NCI-H446 (cell line): ENCODE measurements at regions not wholly inside any gene's neighbourhood (a gene's known extent, or its start where the extent isn't known, plus 50 kb on each side); places are given as distances from the start of the nearest gene placed in this dataset.
A peak's percentile ranks its signal among the peaks of the same experiment; 100 is the strongest.

Experiments
- DNase-seq, 2 experiments: peaks; one replicate each; lab custom pipeline; 2025; lab: John Stamatoyannopoulos, UW

DNA sequence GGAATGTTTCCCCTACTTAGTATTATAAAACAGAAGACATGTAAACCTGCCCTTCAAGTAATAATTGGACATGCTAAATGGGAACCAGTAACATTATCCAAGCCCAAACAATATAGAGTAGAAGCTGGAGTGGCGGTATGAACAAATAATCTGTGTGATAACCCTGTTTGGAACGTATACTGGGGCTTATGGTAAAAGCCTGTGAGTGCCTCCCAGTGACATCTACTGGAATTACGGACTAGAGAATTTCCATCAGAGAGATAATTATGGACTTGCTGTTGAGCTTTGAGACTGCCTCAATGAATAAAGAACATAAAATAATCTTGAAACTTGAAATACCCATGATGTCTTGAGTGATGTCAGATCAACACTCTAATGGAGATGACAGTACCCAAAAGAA lies 406.3 kb upstream of the GRIA3 start:
- no peak for DNase-seq

DNA sequence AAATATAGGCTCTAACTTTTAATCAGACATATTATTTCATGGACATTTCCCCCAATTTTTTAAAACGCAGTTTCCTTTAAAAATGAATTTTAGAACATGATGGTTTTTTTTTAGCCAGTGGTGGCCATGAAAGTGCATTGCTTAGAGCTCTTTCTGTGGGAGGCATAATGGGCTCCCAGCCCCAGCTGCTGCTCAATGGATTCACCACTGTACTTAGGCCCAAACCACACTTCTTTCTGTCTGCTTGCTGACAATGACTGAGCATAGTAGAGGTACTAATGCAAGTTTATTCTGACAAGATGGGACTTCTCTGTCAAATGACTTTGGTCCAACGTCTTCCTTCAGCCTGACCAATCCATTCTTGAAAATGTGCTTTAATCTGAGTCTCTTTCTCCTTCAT lies 400.2 kb upstream of the GRIA3 start:
- DNase-seq = no peak

DNA sequence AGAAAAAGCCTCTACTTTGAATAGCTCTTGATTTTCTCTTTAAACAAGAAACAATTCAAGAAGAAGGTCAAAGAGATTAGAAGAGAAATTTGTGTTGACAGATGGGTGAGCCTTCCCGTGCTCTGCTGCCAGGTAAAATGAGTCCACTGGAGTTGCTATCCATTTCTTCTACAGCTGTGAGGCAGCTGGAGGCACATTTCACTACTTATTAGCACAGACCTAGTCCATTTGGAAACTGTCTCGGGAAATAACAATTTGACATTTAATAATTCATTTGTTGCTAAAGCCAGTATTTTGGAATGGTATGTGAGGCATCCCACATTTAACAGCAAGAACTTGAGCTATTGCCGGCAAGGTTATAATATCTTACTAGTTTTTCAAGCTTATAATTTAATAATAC lies 396.8 kb upstream of the GRIA3 start:
- no peak for DNase-seq

DNA sequence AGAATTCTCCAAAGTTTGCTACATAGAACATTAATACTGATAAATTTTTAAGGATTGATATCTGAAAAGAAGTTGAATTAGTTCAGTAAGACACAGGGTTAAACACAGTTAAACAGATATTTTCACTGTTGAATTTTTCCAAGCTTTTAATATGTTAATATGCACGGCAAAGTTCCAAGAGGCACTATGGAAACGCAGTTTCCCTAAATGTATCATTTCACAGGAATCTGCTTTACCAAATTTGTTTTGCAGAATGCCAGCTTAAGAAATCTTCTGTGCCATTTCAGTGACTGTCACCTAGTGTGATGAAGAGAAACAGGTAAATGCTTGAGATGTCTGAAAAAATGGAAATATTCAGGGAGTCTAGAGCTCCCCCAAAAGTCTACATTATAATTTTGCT lies 395.9 kb upstream of the GRIA3 start:
- no peak for DNase-seq

DNA sequence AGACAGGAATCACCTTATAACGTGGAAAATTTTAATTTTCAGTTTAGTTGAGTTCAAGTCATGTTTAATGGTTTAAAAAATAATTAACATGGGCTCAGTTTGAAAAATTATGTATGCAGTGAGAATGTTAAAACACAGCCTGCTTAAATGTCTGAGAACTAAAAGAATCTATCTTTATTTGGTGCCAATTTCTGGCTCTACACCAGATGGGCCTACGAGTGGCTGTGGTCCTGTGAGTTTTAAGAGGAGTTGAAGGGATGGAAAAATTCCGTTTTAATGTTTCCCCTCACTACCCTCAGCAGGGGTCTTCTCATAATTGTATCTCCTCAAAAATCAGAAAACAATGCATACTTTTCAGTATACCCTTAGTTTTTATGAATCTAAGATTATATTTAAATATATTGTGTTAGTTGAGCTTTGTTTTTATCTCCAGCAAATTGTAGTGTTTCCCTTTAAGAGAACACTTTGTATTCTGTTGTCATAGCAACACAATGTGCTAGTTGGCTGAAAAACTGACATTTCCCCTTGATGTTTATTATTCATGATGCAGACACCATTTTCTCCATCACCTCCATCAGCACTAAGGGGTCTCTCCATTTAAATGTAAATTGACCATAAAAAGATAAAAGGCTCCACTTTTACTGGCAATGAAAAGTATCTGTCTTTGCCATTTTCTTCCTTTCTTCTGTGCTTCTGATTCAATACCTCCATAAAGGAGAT lies 393.5 kb upstream of the GRIA3 start:
- DNase-seq = peak in 1 of 2 experiments; percentile 0

DNA sequence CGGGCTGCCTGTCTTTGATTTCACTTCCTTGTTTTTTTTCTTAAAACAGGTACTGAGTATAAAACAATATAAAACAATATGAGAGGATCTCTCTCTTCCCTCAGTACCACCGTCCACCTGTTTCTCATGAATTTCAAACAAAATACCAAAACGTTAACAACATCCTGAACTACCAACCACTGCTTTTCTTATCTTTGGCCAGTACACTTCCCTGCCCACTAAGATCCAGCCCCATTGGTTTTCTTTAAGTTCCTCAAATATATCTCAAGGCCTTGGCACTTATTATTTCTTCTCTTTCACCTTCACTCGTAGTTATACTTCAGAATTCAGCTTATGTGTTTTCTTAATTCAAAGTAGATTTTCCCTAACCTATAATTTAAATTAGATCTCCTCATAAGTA lies 370.2 kb upstream of the GRIA3 start:
- no peak for DNase-seq

DNA sequence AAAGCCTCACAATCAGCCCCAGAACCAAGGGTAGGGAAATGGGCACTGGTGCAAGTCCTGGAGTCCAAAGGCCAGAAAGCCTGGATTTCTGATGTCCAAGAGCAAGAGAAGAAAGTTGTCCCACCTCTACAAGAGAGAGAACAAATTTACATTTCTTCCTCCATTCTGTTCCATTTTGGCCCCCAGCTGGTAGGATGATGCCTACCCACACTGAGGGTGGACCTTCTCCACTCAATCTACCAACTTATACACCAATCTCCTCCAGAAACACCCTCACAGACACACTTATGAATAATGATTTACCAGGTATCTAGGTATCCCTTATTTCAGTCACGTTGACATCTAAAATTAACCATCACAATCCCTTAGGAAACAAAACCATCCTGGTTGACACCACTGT lies 367.8 kb upstream of the GRIA3 start:
- DNase-seq = no peak

DNA sequence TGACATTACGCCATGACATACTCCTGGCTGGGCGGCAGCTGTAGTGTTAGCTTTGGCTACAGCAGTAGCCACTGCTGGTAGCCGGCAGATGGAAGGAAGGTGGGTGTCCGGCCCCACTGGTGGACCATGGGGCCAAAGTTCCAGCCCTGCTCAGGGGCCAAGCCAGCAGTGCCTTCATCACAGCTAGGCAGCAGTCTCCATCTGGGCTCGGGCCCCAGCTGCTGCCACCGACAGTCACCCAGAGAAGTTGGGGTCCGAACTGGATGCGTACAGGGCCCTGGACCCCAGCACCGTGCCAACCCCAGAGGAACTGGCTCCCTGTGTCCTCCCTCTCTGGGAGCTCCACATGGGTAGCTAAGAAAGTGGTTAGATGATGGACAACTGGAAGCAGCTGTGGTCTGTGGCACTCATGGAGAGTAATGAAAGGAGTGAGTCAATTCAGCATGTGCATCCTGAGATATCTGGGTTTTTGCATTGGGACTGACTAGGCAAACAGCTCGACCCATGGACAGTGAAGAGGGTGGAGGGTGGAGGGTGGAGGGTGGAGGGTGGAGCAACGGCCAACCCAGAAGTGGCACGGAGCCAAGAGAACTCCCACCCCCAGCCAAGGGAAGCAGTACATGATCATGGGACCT lies 366.6 kb upstream of the GRIA3 start:
- no peak for DNase-seq

DNA sequence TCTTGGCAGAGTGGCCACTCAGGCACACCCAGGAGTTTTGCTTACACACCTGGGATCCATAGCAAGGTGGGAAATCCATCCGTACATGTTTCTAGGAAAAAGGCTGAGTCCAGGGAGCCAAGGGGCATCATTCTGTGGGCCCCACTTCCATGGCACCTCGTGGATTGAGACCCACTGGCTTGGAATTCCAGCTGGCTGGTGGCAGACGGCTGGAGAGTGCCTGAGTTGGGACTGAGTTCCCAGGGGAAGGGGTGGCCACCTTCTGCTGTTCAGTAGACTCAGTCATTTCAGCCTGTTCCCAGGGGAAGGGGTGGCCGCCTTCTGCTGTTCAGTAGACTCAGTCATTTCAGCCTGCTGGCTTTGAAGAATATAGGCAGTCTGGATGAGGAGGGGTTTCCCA lies 366.0 kb upstream of the GRIA3 start:
- no peak for DNase-seq

DNA sequence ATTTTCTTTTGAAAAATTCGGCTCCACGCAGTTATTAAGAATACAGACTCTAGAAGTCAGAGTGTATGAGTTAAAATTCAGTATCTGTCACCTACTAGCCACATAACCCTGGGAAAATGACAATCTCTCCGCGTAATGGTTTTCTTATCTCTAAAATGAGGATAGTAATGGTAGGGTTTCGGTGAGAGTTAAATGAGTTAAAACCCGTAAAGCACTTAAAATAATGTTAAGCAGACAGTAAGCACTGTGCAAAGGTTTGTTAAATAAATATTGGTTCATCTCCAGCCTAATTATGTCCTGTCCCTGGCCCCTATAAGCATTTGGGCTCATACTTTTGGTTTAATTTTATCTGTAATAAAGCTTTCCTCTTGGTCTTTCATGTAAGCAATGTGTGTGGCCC lies 350.8 kb upstream of the GRIA3 start:
- DNase-seq = no peak

DNA sequence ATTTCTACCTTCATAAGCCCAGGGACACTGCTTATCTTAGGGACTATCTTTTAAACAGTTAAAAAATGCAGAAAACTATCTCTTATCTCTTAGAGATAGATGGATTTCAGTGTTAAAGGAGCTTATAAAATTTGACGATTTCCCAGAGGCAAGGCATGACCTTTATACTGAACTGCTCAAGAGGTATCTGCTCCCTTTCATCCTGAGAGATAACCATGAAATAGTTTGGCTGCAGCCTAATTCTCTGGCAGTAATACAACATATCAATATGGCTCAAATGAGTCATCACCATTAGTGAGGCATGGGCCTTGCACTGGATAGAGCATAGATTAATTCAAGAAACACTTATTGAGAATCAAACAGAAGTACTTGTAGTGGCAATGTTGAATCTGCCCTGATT lies 348.2 kb upstream of the GRIA3 start:
- DNase-seq = peak in 1 of 2 experiments; percentile 10

DNA sequence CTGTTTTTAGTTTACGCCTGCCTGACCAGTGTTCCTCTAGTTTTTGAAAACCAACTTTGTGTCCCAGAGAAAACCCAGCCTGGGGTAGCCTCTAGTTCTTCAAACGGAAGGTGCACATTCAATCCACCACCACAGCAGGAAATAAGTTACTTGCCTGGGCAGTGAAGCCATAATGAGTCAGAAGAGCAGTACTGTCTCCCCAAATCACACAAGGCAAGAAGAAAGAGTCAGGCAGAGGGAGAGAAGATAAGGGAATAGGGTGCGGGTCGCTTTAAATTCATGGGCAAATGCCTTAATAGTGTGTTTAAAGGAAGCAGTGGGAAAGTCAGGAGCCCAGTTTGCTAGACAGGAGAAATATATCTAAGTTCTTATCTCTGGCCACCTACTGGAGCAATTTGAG lies 333.8 kb upstream of the GRIA3 start:
- DNase-seq = no peak

DNA sequence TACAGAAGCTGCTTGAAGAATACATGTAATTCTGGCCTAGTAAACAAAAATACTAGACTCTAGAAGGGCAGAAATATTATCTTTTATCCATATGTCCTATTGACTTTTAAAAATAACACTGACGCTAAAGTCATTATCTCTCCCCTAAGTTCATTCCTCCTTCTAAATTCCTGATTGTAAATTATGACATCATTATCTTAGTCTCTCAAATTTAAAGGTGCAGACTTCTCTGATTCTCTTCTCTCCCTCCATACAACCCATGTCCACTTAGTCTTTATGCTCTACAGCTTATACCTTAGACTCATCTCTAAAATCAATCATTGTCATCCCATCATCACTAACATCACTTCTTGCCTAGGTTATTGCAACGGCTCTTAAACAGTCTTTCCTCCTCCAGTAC lies 327.9 kb upstream of the GRIA3 start:
- no peak for DNase-seq

DNA sequence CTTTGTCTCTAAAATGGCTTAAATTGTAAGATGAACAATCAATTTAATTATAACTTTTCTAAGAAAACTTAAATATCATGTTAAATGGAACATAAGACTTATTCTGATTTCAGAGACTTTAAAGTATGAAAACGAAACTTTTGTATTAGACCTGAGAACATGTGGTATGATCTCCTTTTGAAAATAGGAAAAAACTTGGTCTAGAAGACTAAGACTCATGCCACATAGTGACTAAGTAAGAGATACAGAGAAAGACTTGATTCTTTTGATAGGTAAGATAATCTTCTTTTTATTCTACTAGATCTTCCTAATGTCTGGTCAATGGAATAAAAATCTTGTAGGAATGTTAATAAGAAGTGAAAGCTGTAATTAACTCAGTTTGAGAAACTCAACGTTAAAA lies 326.3 kb upstream of the GRIA3 start:
- DNase-seq = no peak

DNA sequence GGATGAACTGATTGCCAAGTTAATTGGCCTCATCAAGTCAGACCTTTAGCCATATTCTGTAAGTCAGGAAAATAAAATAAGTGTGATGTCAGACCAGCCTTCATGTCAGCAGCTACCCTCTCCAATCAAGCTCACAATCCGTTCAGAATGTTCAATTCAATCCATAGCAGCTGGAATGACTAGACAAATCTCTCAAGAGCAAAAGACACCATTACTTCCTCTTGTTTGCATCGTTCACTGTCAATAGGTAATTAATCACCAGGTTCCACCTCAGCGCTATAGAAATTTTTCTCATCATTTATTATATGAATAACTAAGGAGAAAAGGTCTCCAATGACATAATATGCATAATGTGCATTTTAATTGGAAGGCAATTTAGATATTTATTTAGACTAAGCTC lies 321.0 kb upstream of the GRIA3 start:
- no peak for DNase-seq

DNA sequence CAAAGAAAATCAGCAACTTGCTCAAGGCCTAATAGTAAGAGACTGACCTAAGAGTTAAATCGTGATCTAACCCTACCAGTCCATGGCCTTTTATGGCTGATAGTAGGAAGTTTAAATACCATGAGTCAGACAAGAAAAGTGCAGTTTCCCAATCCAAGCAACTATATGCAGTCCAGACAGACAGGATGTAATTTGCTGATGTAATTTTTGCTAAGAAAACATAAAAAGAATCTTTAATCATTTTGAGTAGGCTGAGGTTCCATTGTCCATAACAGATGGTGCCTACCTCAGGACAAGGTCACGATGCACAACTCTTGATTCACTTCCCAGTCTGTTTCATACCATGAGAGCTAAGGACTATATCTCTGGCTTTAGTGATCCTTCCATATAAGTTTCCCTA lies 317.5 kb upstream of the GRIA3 start:
- DNase-seq = no peak

DNA sequence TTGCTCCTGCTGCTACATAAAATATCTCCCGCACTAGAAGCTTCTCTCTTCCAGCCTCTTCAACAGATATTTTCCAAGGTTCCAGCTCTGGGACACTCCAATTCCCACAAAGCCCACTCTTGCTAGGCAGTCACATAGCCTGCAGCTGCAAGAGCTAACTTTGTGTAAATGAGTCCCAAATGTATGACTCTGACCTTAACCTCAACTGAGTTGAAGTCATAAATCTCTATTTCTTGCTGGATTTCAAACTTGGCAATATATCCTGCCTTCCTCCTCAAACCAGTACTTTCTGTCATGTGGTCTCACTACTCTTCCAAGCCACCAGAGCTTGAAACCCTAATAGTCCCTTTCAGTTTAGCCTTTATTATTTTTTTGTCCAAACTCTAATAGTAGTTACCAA lies 315.4 kb upstream of the GRIA3 start:
- no peak for DNase-seq

DNA sequence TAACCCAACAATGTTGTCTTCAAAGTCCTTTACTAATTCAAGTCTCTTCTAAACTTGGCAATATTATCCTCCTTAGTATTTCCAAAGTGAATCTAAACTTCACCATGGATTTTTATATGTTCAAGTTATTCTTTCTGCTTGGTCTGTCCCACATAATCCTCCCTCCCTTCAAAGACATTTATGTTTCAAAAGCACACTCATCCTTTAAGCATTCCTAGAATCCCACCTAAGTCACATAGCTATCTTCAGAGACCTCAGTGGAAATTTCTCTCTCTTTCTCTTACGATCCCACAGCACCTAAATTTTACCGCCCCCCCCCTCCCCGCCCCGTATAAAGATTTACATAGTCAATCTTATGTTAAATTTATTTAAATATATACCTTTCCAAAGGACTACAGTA lies 314.9 kb upstream of the GRIA3 start:
- DNase-seq = no peak

DNA sequence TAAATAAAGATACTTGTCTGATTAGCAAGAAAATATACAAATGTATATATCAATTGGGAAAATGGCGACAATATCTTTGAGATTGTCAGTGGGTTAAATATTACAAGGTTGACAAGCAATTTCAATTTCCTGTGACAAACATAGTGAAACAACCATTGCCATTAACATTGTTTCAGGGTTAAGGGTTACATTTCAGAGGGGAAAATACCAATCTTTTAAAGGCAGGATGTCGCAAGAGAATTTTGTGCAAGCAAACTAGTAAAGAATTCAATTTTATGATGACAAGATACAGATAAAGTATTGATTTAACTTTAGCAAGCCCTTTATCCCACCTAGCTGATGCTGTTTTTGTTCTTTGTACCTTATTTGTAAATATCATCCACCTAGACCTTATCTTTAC lies 305.8 kb upstream of the GRIA3 start:
- DNase-seq = no peak

DNA sequence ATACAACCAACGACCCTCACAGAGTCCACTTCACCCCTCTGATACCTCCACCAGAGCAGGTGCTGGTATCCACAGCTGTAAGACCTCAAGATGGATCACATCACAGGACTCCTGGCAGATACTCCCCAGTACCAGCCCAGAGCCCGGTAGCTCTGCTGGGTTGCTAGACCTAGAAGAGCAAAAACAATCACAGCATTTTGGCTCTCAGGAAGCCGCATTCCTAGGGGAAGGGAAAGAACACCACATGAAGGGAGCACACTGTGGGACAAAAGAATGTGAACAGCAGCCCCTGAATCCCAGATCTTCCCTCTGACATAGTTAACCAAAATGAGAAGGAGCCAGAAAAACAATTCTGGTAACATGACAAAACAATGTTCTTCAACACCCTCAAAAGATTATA lies 303.1 kb upstream of the GRIA3 start:
- no peak for DNase-seq

DNA sequence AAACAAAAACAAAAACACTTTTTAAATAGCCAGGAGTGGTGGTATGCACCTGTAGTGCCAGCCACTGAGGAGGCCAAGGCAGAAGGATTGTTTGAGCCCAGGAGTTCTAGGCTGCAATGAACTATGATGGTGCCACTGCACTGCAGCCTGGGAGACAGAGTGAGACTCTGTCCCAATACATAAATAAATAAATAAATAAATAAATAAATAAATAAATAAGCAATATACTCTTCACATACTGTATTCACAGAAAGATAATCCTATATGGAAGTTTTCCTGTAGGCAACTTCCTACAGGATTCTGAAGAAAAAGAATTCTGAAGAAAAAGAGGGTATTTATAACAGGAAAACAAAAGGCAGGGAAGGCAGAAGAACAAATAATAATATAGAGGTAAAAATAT lies 293.3 kb upstream of the GRIA3 start:
- no peak for DNase-seq

DNA sequence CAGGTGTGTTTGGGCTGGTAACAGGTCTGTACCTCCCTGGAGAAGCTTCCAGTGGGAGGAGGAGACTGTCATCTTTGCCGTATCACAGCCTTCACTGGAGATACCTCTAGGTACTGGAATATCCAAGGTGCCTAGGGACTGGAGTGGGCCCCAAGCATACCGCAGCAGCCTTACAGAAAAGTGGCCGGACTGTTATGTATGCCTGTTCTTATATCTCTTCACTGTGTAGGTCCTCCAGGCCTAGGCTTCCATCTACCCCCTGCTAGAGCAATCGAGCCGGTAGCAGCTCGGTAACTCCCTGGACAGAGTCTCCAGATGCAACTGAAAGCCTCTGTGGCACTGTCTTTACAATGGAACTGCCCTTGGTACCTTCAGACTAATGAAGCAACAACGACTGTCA lies 277.4 kb upstream of the GRIA3 start:
- DNase-seq = no peak

DNA sequence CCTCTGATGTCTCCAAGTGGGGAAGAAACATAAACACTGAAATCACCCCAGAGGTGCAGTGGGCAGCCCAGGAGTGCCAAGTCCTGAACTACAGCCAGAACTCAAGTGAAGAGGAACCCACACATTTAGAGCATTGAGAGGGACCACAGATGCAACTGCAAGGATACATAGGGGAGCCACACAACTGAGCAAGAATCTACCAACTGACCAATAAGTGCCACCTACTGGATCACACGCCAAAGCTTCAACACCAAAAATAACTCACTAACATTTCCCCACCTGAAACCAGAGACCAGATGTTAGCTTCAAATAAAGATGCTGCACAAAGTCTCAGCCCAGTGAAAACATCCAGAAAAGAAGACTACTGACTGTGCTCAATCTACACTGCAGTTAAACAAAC lies 276.7 kb upstream of the GRIA3 start:
- DNase-seq = no peak

DNA sequence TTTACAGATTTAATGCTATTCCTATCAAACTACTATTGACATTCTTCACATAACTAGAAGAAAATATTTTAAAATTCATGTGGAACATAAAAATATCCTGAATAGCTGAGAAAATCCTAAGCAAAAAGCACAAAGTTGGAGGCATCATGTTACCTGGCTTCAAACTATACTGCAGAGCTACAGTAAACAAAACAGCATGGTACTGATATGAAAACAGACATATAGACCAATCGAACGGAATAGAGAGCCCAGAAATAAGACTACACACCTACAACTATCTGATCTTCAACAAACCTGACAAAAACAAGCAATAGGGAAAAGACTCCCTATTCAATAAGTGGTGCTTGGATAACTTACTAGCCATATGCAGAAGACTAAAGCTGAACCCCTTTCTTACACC lies 273.4 kb upstream of the GRIA3 start:
- DNase-seq = no peak
